Endothelial cell of umbilical vein (primary cell): ENCODE measurements at regions not wholly inside any gene's neighbourhood (a gene's known extent, or its start where the extent isn't known, plus 50 kb on each side); places are given as distances from the start of the nearest gene placed in this dataset.

Source experiments
- CTCF ChIP-seq, 2 donors: IDR thresholded peaks; 1 replicate in 1 of 2; 2 replicates in 1 of 2; pipeline ENCODE4 v1.5.1; 2011; ENCODE audit warnings: low read length in 2 of 2, mild to moderate bottlenecking in 2 of 2, moderate library complexity in 2 of 2, control low read depth in 1 of 2, inconsistent platforms in 1 of 2, low read depth in 1 of 2; ENCODE audit not compliant: insufficient read depth in 1 of 2; ENCODE audit errors: extremely low read depth in 1 of 2
- EZH2 ChIP-seq: IDR thresholded peaks from 2 replicates; pipeline ENCODE4 v1.6.1; 2012; ENCODE audit warnings: borderline replicate concordance, low read depth, mild to moderate bottlenecking, moderate library complexity, low read length, inconsistent platforms; ENCODE audit not compliant: severe bottlenecking
- FOS ChIP-seq: IDR thresholded peaks from 2 replicates; pipeline ENCODE4 v1.6.1; 2011; ENCODE audit warnings: mild to moderate bottlenecking, low read length, moderate library complexity, borderline replicate concordance; ENCODE audit not compliant: insufficient read depth
- GATA2 ChIP-seq: IDR thresholded peaks from 2 replicates; pipeline ENCODE4 v1.7.0; 2011; ENCODE audit warnings: low read depth, mild to moderate bottlenecking, moderate library complexity, mixed read lengths, low read length; ENCODE audit not compliant: insufficient read length, insufficient read depth
- JUN ChIP-seq: IDR thresholded peaks from 2 replicates; pipeline ENCODE4 v1.6.1; 2011; ENCODE audit warnings: borderline replicate concordance, low read depth; ENCODE audit not compliant: insufficient read length, insufficient read depth
- MAX ChIP-seq: IDR thresholded peaks from 2 replicates; pipeline ENCODE4 v1.6.1; 2011; ENCODE audit not compliant: insufficient read depth, insufficient read length
- POLR2A ChIP-seq: IDR thresholded peaks from 2 replicates; pipeline ENCODE4 v1.6.1; 2012; ENCODE audit warnings: low read depth, mild to moderate bottlenecking, control low read depth, low read length
- POLR2AphosphoS5 ChIP-seq: IDR thresholded peaks from 2 replicates; pipeline ENCODE4 v1.6.1; 2012; ENCODE audit warnings: low read depth, mild to moderate bottlenecking, control low read depth, low read length, moderate library complexity; ENCODE audit not compliant: insufficient read depth

- TF ChIP-seq CTCF (IDR thresholded peaks at IDR 0.05; ENCODE audit: extremely low read depth in 1 of 2, insufficient read depth in 1 of 2, low read depth in 1 of 2, low read length in 2 of 2) = no peak
- TF ChIP-seq JUN = no peak
- TF ChIP-seq EZH2 = no peak
- TF ChIP-seq POLR2AphosphoS5 = no peak
- TF ChIP-seq POLR2A = no peak
- TF ChIP-seq MAX = no peak
- TF ChIP-seq FOS = no peak
- no peak for TF ChIP-seq GATA2
These were observed 81.0 kb downstream of the SAMD9 start for GRCh38 chr7:93036807-93037206.
